ENCODE measurements at regions not wholly inside any gene's neighbourhood (a gene's known extent, or its start where the extent isn't known, plus 50 kb on each side); places are given as distances from the start of the nearest gene placed in this dataset.
"Not testable (repeated sequence)": the region's sequence is repeated elsewhere in the genome, so short reads cannot be mapped to it uniquely, and the experiment has no call there.

GRCh38 chr11:89607497-89607896 is 102.6 kb upstream of the TRIM77 start:
- TF ChIP-seq, protein P1, sequence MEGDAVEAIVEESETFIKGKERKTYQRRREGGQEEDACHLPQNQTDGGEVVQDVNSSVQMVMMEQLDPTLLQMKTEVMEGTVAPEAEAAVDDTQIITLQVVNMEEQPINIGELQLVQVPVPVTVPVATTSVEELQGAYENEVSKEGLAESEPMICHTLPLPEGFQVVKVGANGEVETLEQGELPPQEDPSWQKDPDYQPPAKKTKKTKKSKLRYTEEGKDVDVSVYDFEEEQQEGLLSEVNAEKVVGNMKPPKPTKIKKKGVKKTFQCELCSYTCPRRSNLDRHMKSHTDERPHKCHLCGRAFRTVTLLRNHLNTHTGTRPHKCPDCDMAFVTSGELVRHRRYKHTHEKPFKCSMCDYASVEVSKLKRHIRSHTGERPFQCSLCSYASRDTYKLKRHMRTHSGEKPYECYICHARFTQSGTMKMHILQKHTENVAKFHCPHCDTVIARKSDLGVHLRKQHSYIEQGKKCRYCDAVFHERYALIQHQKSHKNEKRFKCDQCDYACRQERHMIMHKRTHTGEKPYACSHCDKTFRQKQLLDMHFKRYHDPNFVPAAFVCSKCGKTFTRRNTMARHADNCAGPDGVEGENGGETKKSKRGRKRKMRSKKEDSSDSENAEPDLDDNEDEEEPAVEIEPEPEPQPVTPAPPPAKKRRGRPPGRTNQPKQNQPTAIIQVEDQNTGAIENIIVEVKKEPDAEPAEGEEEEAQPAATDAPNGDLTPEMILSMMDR (IDR thresholded peaks at IDR 0.05) = not testable (repeated sequence)
- TF ChIP-seq POLR2A (IDR thresholded peaks at IDR 0.05; ENCODE audit: low read depth) = not testable (repeated sequence)

Measured in esophagus muscularis mucosa (tissue), 3 donors.